Ishikawa (cell line): ENCODE measurements at regions not wholly inside any gene's neighbourhood (a gene's known extent, or its start where the extent isn't known, plus 50 kb on each side); places are given as distances from the start of the nearest gene placed in this dataset.

Experiments
- CREB1 ChIP-seq: IDR thresholded peaks from 2 replicates; pipeline ENCODE4 v1.6.1; 2012; ENCODE audit warnings: low read depth
- EP300 ChIP-seq: IDR thresholded peaks from 2 replicates; pipeline ENCODE4 v1.6.1; 2012; ENCODE audit warnings: borderline replicate concordance
- FOXM1 ChIP-seq: IDR thresholded peaks from 2 replicates; pipeline ENCODE4 v1.6.1; 2012; ENCODE audit warnings: low read depth, borderline replicate concordance
- NFIC ChIP-seq: IDR thresholded peaks from 2 replicates; pipeline ENCODE4 v1.6.1; 2012
- ZBTB7A ChIP-seq: IDR thresholded peaks from 2 replicates; pipeline ENCODE4 v1.6.1; 2012; ENCODE audit warnings: low read depth
- TF ChIP-seq, protein P1 (sequence below): IDR thresholded peaks from 2 replicates; pipeline ENCODE4 v1.6.1; 2012; ENCODE audit warnings: low read depth, mild to moderate bottlenecking
- TF ChIP-seq, protein P2 (sequence below): IDR thresholded peaks from 2 replicates; pipeline ENCODE4 v1.6.1; 2012

DNA sequence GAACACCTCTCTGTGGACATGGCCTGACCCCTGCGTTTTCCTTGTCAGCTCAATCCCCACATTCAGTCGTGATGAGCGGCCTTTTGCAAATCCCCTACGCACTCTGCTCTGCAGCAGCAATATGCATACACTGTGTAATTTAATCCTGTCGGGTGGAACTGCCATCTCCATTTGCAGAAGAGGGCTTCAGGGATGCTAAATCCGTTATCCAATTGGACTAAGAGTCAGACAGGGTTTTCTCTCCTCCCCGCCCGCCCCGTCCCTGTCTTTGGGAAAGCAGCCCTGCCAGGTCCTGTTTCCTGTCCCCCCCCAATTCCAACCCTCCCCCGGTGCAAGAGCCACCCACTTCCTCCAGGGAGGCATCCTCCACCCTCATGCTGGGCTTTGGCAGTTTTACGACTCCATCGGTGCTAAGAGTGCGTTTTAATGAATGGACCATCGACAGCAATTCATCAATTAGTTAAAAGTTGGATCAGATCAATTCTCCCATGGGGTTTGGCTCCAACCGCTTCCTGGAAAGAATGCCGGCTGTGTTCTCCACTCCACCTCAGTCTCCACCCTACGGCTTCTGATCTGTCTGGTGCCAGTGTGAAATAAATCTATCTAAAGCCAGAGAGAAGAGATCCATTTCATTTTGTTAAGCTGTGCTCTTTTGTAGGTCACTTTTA lies 53.5 kb upstream of the ASAP2 start:
- TF ChIP-seq ZBTB7A (no peak), FOXM1 (no peak), CREB1 (no peak), EP300 (no peak), NFIC (no peak)
- TF ChIP-seq, protein P1, sequence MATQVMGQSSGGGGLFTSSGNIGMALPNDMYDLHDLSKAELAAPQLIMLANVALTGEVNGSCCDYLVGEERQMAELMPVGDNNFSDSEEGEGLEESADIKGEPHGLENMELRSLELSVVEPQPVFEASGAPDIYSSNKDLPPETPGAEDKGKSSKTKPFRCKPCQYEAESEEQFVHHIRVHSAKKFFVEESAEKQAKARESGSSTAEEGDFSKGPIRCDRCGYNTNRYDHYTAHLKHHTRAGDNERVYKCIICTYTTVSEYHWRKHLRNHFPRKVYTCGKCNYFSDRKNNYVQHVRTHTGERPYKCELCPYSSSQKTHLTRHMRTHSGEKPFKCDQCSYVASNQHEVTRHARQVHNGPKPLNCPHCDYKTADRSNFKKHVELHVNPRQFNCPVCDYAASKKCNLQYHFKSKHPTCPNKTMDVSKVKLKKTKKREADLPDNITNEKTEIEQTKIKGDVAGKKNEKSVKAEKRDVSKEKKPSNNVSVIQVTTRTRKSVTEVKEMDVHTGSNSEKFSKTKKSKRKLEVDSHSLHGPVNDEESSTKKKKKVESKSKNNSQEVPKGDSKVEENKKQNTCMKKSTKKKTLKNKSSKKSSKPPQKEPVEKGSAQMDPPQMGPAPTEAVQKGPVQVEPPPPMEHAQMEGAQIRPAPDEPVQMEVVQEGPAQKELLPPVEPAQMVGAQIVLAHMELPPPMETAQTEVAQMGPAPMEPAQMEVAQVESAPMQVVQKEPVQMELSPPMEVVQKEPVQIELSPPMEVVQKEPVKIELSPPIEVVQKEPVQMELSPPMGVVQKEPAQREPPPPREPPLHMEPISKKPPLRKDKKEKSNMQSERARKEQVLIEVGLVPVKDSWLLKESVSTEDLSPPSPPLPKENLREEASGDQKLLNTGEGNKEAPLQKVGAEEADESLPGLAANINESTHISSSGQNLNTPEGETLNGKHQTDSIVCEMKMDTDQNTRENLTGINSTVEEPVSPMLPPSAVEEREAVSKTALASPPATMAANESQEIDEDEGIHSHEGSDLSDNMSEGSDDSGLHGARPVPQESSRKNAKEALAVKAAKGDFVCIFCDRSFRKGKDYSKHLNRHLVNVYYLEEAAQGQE: no peak
- TF ChIP-seq, protein P2, sequence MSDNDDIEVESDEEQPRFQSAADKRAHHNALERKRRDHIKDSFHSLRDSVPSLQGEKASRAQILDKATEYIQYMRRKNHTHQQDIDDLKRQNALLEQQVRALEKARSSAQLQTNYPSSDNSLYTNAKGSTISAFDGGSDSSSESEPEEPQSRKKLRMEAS: no peak
